ENCODE measurements at regions not wholly inside any gene's neighbourhood (a gene's known extent, or its start where the extent isn't known, plus 50 kb on each side); places are given as distances from the start of the nearest gene placed in this dataset.

GRCh38 chr12:131636266-131636665 is 74.6 kb upstream of the SFSWAP start:
- TF ChIP-seq CTCF (IDR thresholded peaks at IDR 0.05; ENCODE audit: poor library complexity) (no peak), EZH2phosphoT487 (IDR thresholded peaks at IDR 0.05; ENCODE audit: low read depth, severe bottlenecking, unreplicated experiment) (no peak)
